ENCODE measurements at regions not wholly inside any gene's neighbourhood (a gene's known extent, or its start where the extent isn't known, plus 50 kb on each side); places are given as distances from the start of the nearest gene placed in this dataset.

DNA sequence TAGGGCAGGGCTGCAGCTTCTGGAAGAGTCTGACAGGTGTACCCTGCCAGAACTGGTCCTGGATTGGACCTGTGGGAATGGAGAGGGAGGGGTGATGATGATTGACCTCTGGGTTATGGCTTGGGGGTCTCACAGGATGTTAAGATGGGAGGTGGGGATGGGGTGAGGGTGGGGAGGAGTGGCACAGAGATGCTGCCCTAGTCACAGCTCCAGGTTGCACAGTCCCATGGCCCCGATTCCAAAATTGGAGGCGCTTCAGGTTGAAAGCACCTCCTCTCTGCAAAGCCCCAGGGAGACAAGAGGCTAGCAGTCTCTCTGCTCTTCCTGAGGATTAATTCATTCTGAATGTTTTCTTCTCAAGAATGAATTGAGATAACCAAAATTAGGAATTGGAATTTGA lies 101.4 kb downstream of the FAM43A start:
- no peak for TF ChIP-seq EZH2 (IDR thresholded peaks at IDR 0.05; ENCODE audit: borderline replicate concordance, insufficient read depth, low read depth, low read length, poor library complexity, severe bottlenecking)
- TF ChIP-seq, protein P1, sequence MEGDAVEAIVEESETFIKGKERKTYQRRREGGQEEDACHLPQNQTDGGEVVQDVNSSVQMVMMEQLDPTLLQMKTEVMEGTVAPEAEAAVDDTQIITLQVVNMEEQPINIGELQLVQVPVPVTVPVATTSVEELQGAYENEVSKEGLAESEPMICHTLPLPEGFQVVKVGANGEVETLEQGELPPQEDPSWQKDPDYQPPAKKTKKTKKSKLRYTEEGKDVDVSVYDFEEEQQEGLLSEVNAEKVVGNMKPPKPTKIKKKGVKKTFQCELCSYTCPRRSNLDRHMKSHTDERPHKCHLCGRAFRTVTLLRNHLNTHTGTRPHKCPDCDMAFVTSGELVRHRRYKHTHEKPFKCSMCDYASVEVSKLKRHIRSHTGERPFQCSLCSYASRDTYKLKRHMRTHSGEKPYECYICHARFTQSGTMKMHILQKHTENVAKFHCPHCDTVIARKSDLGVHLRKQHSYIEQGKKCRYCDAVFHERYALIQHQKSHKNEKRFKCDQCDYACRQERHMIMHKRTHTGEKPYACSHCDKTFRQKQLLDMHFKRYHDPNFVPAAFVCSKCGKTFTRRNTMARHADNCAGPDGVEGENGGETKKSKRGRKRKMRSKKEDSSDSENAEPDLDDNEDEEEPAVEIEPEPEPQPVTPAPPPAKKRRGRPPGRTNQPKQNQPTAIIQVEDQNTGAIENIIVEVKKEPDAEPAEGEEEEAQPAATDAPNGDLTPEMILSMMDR (IDR thresholded peaks at IDR 0.05): no peak
- no peak for ATAC-seq (ENCODE audit: low read depth)
- H4K20me1 ChIP-seq (ENCODE audit: control insufficient read depth, insufficient read depth, low read length, poor library complexity, severe bottlenecking): no peaks in the 10 kb centered on the region
- H3K4me1 Mint-ChIP-seq: peaks cover 3% of the 10 kb centered on the region
- no peaks in the 10 kb centered on the region for H3K9me3 ChIP-seq (ENCODE audit: control extremely low read depth in 1 of 3, control insufficient read depth in 2 of 3, insufficient read depth in 1 of 3, low read length in 2 of 3)
- H3K79me2 ChIP-seq (ENCODE audit: control insufficient read depth, insufficient read depth, low read length): no peaks in the 10 kb centered on the region
- H3K9me3 Mint-ChIP-seq (ENCODE audit: insufficient read depth): no peaks in the 10 kb centered on the region
- H3K27ac ChIP-seq (ENCODE audit: low read length in 2 of 2): no peak overlapping the region
- no peak overlapping the region for H3K4me2 ChIP-seq (replicated peaks; ENCODE audit: low read depth, low read length, poor library complexity, severe bottlenecking)
- H3K27me3 Mint-ChIP-seq: peaks cover 3% of the 10 kb centered on the region
- POLR2A ChIA-PET: no interaction called here
- no peaks in the 10 kb centered on the region for H3K27me3 ChIP-seq (replicated peaks in 1 of 4; ENCODE audit: control extremely low read depth in 1 of 4, control insufficient read depth in 3 of 4, insufficient read depth in 4 of 4, low read length in 3 of 4)
- no peak overlapping the region for H3K9ac ChIP-seq (ENCODE audit: low read length)
- H3K4me1 ChIP-seq (ENCODE audit: control insufficient read depth in 2 of 2, insufficient read depth in 2 of 2, low read length in 2 of 2): no peaks in the 10 kb centered on the region
- no peak overlapping the region for H3K4me3 ChIP-seq (ENCODE audit: control extremely low read depth in 1 of 5, extremely low read depth in 1 of 5, insufficient read depth in 1 of 5, low read depth in 2 of 5, low read length in 4 of 5)
- H3K27ac Mint-ChIP-seq: no peak overlapping the region
- H2AFZ ChIP-seq (ENCODE audit: insufficient read depth, low read depth, low read length, poor library complexity, severe bottlenecking): no peak overlapping the region
- H3K4me3 Mint-ChIP-seq: no peak overlapping the region
- no peak for DNase-seq
- CTCF ChIA-PET: no interaction called here
- WGBS (ENCODE audit: insufficient coverage): 80% methylated on average over 1 of the region's 2 CpGs
- intact Hi-C loops (cut with micrococcal nuclease): no loop called here
- no peaks in the 10 kb centered on the region for H3K36me3 ChIP-seq (replicated peaks in 1 of 2; ENCODE audit: control extremely low read depth in 1 of 2, control insufficient read depth in 1 of 2, extremely low read depth in 1 of 2, insufficient read depth in 2 of 2, low read length in 1 of 2)

DNA sequence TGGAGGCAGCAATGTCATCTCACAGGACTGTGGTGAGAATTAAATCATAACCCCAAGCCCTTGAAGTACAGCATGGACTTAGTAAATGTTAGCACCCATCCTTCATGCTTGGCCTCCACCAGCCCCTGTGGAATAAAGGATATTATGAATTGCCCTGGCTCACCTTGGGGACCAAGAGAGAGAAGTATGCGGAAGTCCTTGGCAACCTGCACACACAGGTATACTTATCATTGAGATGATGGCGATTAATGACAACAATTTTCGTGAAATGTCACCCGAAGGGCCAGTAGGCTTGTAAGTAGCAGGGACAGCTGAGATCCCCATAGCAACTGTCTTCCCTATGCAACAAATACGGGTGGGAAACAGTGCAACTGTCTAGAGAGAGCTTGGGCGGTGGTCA lies 102.0 kb downstream of the FAM43A start:
- no peaks in the 10 kb centered on the region for H3K9me3 Mint-ChIP-seq (ENCODE audit: insufficient read depth)
- H3K27ac Mint-ChIP-seq: no peak overlapping the region
- DNase-seq (no peak), ATAC-seq (ENCODE audit: low read depth) (no peak)
- TF ChIP-seq, protein P1 (IDR thresholded peaks at IDR 0.05): no peak
- no peak for TF ChIP-seq EZH2 (IDR thresholded peaks at IDR 0.05; ENCODE audit: borderline replicate concordance, insufficient read depth, low read depth, low read length, poor library complexity, severe bottlenecking)
- no peaks in the 10 kb centered on the region for H3K27me3 ChIP-seq (replicated peaks in 1 of 4; ENCODE audit: control extremely low read depth in 1 of 4, control insufficient read depth in 3 of 4, insufficient read depth in 4 of 4, low read length in 3 of 4)
- H3K4me3 ChIP-seq (ENCODE audit: control extremely low read depth in 1 of 5, extremely low read depth in 1 of 5, insufficient read depth in 1 of 5, low read depth in 2 of 5, low read length in 4 of 5): no peak overlapping the region
- no peaks in the 10 kb centered on the region for H3K9me3 ChIP-seq (ENCODE audit: control extremely low read depth in 1 of 3, control insufficient read depth in 2 of 3, insufficient read depth in 1 of 3, low read length in 2 of 3)
- H3K36me3 ChIP-seq (replicated peaks in 1 of 2; ENCODE audit: control extremely low read depth in 1 of 2, control insufficient read depth in 1 of 2, extremely low read depth in 1 of 2, insufficient read depth in 2 of 2, low read length in 1 of 2): no peaks in the 10 kb centered on the region
- no peaks in the 10 kb centered on the region for H3K4me1 ChIP-seq (ENCODE audit: control insufficient read depth in 2 of 2, insufficient read depth in 2 of 2, low read length in 2 of 2)
- H2AFZ ChIP-seq (ENCODE audit: insufficient read depth, low read depth, low read length, poor library complexity, severe bottlenecking): no peak overlapping the region
- no peaks in the 10 kb centered on the region for H3K79me2 ChIP-seq (ENCODE audit: control insufficient read depth, insufficient read depth, low read length)
- H3K4me1 Mint-ChIP-seq: peaks cover 3% of the 10 kb centered on the region
- peaks cover 3% of the 10 kb centered on the region for H3K27me3 Mint-ChIP-seq
- ChIA-PET POLR2A (no interaction called here), CTCF (no interaction called here)
- no peaks in the 10 kb centered on the region for H4K20me1 ChIP-seq (ENCODE audit: control insufficient read depth, insufficient read depth, low read length, poor library complexity, severe bottlenecking)
- 100% methylated on average over 4 of the region's 6 CpGs for WGBS (ENCODE audit: insufficient coverage)
- no peak overlapping the region for H3K27ac ChIP-seq (ENCODE audit: low read length in 2 of 2)
- no peak overlapping the region for H3K4me3 Mint-ChIP-seq
- no peak overlapping the region for H3K9ac ChIP-seq (ENCODE audit: low read length)
- intact Hi-C loops (cut with micrococcal nuclease): no loop called here
- no peak overlapping the region for H3K4me2 ChIP-seq (replicated peaks; ENCODE audit: low read depth, low read length, poor library complexity, severe bottlenecking)

Measured in B cell (primary cell).